ENCODE measurements at regions not wholly inside any gene's neighbourhood (a gene's known extent, or its start where the extent isn't known, plus 50 kb on each side); places are given as distances from the start of the nearest gene placed in this dataset.
"Not testable (repeated sequence)": the region's sequence is repeated elsewhere in the genome, so short reads cannot be mapped to it uniquely, and the experiment has no call there.

DNA sequence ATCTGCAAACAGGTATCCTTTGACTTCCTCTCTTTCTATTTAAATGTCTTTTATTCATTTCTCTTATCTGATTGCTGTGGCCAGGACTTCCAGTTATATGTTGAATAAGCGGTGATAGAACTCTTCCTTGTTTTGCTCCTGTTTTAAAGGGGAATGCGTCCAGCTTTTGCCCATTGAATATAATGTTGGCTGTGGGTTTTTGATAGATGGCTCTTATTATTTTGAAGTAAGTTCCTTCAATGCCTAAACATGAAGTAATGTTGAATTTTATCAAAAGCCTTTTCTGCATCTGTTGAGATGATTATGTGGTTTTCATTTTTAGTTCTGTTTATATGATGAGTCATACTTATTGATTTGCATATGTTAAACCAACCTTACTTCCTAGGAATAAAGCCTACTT lies 300.5 kb upstream of the CTNND2 start:
- DNase-seq, result no peak

DNA sequence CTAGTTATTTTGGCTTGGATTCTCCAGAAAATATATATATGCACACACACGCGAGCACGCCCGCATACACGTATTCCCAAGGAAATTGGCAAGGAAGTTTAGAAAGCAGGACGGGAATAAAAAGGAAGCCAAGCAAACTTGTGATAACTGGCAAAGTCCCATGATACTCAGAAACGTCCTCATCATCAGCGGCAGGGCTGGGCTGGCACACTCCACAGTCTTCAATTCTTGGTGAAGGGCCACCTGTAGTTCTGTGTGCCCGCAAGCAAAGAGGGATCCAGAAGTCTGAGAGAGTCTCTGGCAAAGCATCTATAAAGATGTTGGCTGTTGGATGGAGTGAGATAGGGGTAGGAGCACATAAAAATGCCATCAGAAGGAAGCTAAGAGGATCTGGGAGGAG lies 289.3 kb upstream of the CTNND2 start:
- DNase-seq, result no peak

DNA sequence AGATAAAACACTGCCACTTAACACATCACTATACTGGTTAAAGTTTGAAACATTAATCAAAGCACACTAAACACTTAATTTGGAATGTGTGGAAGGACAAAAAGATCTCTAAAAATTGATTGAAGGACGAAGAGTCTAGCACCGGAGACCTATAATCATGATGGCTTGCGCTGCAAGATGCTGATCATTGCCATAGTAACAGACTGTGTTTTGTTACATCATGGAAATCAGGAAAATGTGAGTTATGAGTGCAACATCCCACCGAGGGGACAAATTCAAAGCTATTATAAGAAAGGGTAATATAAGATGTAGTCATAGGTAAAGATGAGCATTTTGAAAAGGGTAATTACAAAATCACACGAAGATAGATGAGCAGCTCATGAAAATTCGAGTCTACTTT lies 278.8 kb upstream of the CTNND2 start:
- no peak for DNase-seq

DNA sequence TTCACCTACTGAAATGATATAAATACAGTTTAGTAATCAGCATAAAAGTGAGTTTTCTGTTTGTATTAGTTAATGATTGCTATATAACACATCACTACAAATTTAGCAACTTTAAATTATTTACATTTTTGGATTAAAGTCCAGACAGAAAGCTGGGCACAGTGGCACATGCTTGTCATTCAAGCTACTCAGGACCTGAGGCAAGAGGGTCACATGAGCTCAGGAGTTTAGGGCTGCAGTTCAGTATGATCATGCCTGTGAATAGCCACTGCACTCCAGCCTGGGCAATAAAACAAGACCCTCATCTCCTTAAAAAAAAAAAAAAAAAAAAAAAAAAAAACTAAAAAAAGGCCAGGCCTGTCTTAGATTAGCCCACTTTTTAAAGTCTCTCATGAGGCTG lies 273.6 kb upstream of the CTNND2 start:
- no peak for DNase-seq

DNA sequence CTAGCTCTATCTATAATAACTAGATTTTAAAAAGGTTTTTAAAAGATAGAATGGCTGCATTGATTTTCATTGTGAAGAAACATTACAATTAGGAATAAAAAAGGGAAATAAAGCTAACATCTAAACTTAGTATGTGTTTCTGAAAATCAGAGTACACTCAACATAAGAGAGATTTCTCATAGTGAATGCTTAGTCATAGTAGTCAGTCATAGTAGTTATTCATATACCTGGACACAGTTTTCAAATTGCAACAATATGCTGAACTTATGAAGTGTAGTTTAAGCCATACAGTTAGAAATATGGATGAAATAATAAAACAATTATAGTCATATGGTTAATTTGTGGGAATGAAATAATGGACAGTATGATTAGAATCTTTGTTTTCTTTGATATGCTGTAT lies 273.0 kb upstream of the CTNND2 start:
- DNase-seq, result no peak

DNA sequence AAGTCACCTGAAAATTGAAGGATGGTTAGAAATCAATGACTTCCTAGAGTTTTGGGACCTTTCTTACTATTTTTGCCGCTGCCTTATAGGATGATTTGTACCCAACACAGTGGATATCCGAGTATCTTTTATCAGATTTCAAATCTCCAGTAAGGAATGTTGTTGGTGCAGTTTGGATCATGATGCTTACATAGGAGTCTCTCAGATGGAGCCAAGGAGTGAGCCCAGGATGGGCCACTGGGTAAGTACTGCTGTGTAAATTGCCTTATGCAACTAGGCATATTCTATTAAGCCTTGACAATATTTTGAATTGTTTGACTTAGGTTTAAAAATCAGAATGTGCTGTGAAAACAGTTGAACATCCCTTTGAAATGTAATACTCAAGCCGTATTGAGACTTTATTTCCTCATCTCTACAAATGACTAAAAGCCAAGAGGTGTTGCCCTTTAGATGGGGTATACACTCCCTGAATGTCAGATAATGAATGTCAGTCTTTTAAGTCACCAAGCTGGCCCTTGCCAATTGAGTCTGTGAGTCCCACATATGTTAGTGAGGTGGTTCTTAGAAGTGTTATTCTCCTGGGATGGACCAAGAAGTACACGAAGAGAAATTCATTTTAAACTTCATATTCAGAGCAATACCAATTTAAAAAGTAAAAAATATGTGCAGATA lies 271.8 kb upstream of the CTNND2 start:
- DNase-seq, result no peak

DNA sequence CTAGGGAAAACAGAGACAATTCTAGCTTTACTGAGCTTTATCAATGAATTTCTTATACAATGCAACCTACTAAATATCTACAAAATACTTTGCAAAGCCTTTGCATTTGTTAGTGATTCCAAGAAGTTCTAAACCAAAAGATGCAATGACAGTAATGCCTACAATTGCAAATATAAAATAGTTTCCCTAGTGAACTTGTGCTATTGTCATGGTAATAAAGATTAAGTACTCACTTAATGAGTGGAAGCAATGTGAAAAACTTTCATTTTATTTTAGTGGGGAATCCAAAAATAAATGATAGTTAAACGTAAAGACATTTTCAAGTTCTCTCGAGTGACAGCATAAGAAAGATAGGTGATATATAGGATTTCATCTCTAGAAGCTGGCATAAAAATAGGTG lies 270.5 kb upstream of the CTNND2 start:
- DNase-seq, result no peak

DNA sequence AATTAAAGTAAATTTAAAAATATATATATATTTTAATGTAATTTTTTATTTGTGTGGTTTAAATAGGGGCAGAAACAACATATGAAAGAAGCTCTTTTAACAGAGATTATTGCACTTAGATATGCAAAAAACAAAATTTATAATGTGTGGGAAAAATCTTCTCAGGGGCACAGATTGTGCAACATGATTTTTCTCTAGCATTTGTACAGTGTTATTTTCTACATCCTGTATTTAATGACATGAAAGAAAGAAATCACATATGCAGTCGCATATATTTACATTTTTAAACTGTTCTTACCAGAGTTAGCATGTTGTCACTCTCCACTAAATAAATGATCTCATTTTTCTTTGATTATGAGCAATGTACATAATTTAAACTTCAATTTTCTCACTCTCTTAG lies 265.3 kb upstream of the CTNND2 start:
- no peak for DNase-seq

DNA sequence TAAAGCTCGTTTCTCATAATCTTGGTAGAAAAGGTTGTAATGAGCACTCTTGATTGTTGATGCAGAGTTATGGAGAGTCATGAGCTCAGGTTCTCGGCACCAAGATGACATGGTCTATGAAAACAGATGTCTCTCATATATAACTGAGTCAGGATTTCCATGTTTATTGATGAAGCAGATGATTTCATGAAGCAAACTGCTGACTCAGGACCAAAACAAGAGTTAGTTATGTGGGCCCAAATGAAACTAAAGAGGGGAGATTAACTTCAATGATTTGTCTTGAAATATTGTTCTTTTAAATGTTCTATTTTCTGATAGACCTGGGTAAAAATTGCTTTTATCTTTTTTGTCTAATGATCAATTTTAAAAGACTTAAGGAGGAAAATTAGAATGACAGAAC lies 258.6 kb upstream of the CTNND2 start:
- DNase-seq, result no peak

DNA sequence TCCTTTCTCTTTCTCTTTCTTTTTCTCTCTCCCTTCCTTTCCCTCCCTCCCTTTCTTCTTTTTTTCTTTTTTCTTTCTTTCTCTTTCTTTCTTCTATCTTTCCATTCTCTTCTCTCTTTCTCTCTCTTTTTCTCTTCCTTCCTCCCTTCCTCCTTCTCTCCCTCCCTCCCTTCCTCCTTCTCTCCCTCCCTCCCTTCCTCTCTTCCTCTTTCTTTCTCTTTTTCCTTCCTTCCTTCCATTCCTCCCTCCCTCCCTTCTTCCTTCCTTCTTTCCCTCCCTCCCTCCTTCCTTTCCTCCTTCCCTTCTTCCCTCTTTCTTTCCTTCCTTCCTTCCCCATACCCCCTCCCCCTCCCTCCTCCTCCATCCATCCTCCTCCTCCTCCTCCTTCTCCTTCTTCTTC lies 243.3 kb upstream of the CTNND2 start:
- no peak for DNase-seq

DNA sequence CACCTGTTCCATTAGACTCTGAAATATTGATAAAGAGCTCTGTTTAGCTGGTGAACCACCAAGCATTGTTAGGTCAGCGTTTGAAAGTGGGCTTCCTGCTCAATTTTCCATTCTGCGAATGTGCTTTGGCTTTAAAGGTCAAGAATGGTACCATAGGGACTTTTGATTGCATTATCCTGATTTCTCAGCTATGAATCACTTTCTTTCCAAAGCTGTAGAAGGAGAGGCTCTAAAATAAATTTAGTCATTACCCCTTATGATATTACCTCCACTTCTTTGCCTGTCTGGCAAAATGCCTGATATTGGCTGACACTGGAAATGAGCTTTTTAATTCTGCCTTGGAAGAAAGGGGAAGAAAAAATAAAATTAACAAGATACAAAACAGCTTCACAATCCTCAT lies 237.2 kb upstream of the CTNND2 start:
- DNase-seq, result no peak

DNA sequence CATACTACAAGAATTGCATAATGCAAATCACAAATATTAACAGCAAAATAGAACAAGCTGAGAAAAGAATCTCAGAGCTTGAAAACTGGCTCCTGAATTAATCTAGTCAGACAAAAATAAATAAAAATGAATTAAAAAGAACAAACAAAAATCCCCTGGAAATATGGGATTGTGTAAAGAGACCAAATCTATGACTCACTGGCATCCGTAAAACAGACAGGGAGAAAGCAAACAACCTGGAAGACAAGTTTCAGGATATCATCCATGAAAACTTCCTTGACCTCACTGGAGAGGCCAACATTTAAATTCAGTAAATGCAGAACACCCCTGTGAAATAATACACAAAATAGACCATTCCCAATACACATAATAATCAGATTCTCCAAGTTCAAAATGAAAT lies 229.3 kb upstream of the CTNND2 start:
- DNase-seq, result no peak

DNA sequence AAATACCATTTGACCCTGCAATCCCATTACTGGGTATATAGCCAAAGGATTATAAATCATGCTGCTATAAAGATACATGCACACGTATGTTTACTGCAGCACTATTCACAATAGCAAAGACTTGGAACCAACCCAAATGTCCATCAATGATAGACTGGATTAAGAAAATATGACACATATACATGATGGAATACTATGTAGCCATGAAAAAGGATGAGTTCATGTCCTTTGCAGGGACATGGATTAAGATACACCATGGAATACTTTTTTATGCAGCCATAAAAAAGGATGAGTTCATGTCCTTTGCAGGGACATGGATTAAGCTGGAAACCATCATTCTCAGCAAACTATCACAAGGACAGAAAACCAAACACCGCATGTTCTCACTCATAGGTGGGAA lies 226.8 kb upstream of the CTNND2 start:
- DNase-seq, result not testable (repeated sequence)

DNA sequence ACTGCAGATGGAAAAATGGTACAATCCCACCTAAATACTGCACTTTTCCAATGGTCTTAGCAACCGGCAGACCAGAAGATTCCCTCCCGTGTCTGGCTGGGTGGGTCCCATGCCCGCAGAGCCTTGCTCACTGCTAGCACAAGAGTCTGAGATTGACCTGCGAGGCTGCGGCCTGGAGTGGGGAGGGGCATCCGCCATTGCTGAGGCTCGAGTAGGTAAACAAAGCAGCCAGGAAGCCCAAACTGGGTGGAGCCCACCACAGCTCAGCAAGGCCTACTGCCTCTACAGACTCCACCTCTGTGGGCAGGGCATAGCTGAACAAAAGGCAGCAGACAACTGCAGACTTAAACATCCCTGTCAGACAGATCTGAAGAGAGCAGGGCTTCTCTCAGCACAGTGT lies 221.6 kb upstream of the CTNND2 start:
- no peak for DNase-seq

DNA sequence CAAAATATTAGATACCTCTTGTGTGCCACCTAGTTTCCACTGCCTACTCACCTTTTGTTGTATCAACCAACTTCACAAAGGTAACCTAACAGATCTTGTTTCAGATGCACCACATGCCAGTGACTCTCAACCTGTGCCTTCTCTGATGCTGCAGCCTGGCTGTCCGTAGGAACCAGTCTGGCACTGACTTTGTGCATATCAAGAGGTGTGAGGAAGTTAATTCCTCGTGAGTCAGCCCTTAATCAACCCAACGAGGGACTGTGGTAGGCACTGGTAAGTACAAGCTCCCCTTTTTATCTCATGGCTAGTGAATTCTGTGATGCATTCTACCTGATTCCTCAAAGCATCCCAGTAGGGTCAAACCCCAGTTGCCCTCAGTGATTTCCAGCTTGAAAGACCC lies 215.4 kb upstream of the CTNND2 start:
- no peak for DNase-seq

DNA sequence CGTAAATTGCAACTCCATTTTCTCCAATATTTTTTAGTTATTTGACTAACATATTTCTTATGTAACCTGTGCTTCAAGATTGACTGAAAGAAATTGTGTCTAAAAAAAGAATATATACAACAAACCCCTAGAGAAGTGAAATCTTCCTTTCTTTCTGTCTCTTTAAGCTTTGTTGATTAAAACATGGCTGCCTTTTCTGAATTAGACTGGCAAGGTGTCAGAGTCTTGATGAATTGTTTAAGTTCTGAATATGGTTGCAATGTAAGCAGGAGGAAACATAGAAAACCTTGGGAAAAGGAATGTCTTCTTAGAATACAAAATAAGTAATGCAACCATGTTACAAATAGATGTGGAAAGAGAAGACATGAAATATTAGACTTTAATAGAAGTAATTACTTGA lies 209.8 kb upstream of the CTNND2 start:
- no peak for DNase-seq

DNA sequence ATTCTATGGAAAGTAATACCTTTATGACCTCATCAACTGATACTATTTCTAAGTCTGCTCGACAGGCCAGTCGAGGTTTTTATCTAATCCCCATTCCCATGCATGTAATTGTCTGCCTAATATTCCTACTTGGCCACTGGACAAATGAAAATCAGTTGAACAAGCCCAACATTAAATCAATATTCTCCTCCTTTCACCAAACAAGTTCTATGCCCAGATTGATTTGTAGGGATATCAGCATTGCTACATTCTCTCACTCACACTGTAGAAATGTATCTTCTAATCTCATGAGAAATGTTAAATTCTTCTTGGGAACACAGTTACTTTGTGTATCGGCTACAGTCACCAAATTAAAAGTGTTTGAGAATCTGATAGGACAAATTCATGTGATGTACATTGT lies 208.8 kb upstream of the CTNND2 start:
- DNase-seq, result no peak

DNA sequence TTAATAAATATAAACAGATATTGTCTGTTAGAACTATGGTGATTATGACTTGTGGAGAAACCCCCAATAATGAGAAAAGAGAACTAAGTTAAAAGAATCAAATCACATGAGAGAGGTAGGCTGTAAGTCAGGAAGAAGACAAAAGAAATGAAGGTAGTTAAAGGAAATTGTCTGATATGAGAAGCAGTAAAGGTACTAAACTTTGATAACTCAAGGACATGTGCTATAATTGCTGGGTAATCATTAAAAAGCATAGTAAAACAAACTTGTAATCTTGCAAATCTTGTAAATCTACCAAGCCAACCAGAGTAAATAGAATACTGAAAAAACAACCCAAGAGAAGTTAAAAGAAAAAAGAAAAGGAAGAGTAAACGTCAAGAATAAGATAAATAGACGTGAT lies 207.0 kb upstream of the CTNND2 start:
- no peak for DNase-seq

DNA sequence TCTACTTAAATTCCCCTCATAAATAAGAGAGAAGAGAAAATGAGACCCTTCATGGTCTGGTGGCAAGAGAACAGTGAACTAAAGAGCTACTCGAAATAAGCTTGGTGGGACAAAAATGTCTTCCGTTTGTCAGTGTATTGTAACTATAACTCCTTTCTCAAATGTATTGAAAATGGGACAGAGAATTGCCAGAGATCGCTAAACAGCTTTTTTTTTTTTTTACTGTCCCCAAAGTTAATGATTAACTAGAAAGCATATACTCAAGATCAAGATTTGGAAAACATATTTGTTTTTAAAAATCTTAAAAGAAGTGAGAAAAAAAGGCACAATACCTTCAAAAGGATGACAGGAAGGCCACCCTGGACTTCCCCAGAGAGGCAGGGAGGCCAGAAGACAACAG lies 206.4 kb upstream of the CTNND2 start:
- DNase-seq, result peak; percentile 64

DNA sequence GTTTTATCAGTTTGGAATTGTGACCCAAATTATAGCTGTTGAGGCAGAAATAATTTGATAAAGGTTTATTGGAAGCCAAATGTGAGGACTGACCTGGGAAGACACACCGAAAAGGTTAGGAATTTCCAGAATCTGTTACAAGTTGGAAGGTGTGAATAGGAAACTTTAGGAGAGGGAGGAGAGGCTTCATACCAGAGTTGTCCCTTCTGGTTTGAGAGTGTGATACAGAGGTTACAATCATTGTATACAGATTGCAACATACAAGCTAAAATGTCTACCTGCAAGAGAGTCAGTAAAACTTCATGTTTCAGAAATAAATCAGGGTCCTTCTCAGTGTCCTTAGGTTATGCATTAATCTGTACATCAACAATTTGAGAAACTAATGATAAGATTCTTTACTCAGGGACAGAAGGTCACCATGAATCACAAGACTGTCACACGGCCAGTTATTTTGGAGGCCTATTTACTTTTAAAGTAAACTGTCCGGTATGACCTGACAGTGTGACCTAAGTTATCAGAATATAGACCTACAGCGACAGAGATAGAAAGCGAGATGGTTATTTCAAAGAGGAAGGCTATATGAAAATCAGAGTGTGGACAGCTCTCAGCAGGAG lies 204.9 kb upstream of the CTNND2 start:
- DNase-seq, result no peak

DNA sequence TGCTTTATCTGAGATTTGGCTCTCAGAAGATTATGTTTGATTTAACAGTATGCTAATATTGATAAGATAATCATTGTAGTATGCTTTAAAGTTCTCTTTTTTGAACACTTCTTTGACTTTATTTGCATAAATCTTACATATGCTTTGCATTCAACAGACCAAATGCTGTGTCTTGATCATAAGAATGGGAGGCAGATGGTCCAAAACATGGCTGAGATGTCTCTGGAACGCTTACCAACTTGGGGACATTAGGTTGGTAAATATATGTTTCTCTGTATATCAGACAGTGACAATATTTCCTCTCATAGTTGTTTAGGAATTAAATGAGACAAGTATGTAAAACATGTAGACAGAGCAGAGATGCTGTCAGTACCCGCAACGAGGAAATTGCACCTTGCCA lies 197.9 kb upstream of the CTNND2 start:
- DNase-seq, result no peak

DNA sequence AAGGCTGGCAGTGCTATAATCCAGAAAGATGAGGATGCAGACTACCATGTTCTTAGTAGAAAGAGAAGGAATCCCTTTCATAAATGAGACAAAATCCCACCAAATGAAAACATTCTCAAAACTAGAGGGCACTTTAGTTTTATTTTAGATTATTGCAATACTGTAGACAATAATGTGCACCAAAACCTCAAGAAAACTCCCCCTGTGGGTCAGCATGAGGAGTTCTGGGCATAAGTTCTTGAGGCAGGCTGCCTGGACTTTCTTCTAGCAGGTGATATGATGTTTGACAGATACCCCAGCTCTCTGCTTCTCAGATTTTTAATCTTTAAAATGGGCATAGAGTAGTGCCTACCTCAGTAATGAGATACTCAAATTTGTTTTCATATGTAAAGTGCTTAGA lies 196.3 kb upstream of the CTNND2 start:
- DNase-seq, result no peak

DNA sequence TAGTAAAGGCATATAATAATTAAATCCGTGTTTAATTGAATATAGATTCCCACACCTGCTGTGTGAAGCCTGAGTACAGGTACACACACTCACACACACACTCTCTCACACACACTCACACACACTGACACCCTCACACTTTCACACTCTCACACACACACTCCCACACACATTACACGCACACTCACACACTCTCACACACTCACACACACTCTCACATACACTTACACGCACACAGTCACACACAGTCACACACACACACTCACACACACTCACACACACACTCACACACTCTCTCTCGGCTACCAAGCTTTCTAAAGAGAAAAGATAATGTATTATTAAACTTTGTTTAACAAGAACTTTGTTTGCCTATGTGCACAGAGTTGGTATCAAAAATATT lies 195.1 kb upstream of the CTNND2 start:
- DNase-seq, result no peak

DNA sequence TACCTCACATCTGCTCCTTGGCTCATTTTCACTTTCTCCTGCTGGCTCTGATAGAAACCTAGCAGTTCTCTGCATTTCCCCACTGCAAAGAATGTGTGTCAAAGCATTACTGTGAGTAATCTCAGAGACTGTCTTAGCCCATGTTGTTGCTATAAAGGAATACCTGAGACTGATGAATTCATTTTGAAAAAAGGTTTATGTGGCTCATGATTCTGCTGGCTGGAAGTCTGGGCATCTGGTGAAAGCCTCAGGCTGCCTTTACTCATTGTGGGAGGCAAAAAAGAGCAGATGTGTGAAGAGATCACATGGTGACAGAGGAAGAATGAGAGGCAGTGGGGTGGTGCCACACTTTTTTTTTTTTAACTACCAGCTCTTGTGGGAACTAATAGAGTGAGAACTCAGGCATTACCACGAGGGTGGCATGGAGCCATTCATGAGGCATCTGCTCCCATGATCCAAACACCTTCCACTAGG lies 191.6 kb upstream of the CTNND2 start:
- DNase-seq, result peak; percentile 15

DNA sequence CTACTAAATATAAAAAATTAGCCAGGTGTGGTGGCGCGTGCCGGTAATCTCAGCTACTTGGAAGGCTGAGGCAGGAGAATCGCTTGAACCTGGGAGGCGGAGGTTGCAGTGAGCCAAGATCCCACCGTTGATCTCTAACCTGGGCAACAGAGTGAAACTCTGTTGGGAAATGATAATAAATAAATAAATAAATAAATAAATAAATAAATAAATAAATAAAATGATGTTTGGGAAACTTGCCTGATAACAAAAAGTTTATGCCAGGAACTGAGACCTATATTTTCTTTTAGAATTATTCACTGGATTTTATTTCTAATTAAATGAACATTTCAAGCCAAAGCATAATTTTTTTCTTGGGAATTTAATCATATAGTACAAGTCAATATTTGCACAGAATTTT lies 189.3 kb upstream of the CTNND2 start:
- no peak for DNase-seq
